GM23338 (cell line): ENCODE measurements at regions not wholly inside any gene's neighbourhood (a gene's known extent, or its start where the extent isn't known, plus 50 kb on each side); places are given as distances from the start of the nearest gene placed in this dataset.
A peak's percentile ranks its signal among the peaks of the same experiment; 100 is the strongest.
"Not testable (repeated sequence)": the region's sequence is repeated elsewhere in the genome, so short reads cannot be mapped to it uniquely, and the experiment has no call there.

Source experiments
- ATAC-seq: fragments of 200-7000 bp; cut with Tn5 transposase; 3 replicates; pipeline ENCODE4 v1.9.1; 2020
- DNase-seq: peaks from one replicate; pipeline ENCODE4 v3.0.0-alpha.2; 2015; ENCODE audit warnings: low spot score
- H2AFZ ChIP-seq: fragments of 200-600 bp; sonication (generic); 2 replicates; pipeline ENCODE4 v1.8.0; 2016; ENCODE audit warnings: antibody characterized with exemption, mild to moderate bottlenecking, moderate library complexity
- H3F3A ChIP-seq: fragments of 200-600 bp; sonication (generic); replicated peaks from 2 replicates; pipeline ENCODE4 v1.8.0; 2017; ENCODE audit warnings: antibody characterized with exemption, mixed run types, low read depth
- H3K27ac ChIP-seq: fragments of 200-600 bp; sonication (generic); 2 replicates; pipeline ENCODE4 v1.6.1; 2016; ENCODE audit warnings: low read depth
- H3K27me3 ChIP-seq: fragments of 200-600 bp; sonication (generic); 2 replicates; pipeline ENCODE4 v1.8.0; 2016; ENCODE audit warnings: mild to moderate bottlenecking, mixed run types, moderate library complexity; ENCODE audit not compliant: insufficient read depth
- H3K36me3 ChIP-seq: fragments of 200-600 bp; sonication (generic); 2 replicates; pipeline ENCODE4 v1.8.0; 2016; ENCODE audit warnings: mild to moderate bottlenecking; ENCODE audit not compliant: insufficient read depth
- H3K4me1 ChIP-seq: fragments of 200-600 bp; sonication (generic); 2 replicates; pipeline ENCODE4 v1.8.0; 2016; ENCODE audit warnings: mild to moderate bottlenecking, moderate library complexity; ENCODE audit not compliant: insufficient read depth
- H3K4me2 ChIP-seq: fragments of 200-600 bp; sonication (generic); 2 replicates; pipeline ENCODE4 v1.7.1; 2017; ENCODE audit warnings: mixed run types
- H3K4me3 ChIP-seq: fragments of 200-600 bp; sonication (generic); 2 replicates; pipeline ENCODE4 v1.6.1; 2016; ENCODE audit warnings: mixed run types
- H3K79me2 ChIP-seq: fragments of 200-600 bp; sonication (generic); replicated peaks from 2 replicates; pipeline ENCODE4 v1.8.0; 2017; ENCODE audit warnings: mild to moderate bottlenecking; ENCODE audit not compliant: insufficient read depth
- H3K9me2 ChIP-seq: fragments of 200-600 bp; sonication (generic); 2 replicates; pipeline ENCODE4 v1.8.0; 2017; ENCODE audit not compliant: insufficient read depth
- H4K20me1 ChIP-seq: fragments of 200-600 bp; sonication (generic); replicated peaks from 2 replicates; pipeline ENCODE4 v1.8.0; 2017; ENCODE audit warnings: mild to moderate bottlenecking; ENCODE audit not compliant: insufficient read depth
- H3K27ac Mint-ChIP-seq: 2 replicates; pipeline ENCODE4 v1.8.0; 2020; ENCODE audit warnings: inconsistent platforms, mild to moderate bottlenecking, moderate library complexity, mixed read lengths
- H3K27me3 Mint-ChIP-seq: 3 replicates; pipeline ENCODE4 v1.8.0; 2022; ENCODE audit warnings: low read depth, mild to moderate bottlenecking, moderate library complexity, mixed read lengths, inconsistent platforms; ENCODE audit not compliant: insufficient read depth, poor library complexity
- H3K36me3 Mint-ChIP-seq: 3 replicates; pipeline ENCODE4 v1.8.0; 2021; ENCODE audit warnings: low read depth, mild to moderate bottlenecking, inconsistent platforms, moderate library complexity, mixed read lengths
- H3K4me1 Mint-ChIP-seq: 3 replicates; pipeline ENCODE4 v1.8.0; 2020; ENCODE audit warnings: mild to moderate bottlenecking, inconsistent platforms, mixed read lengths
- H3K4me3 Mint-ChIP-seq: 3 replicates; pipeline ENCODE4 v1.8.0; 2021; ENCODE audit warnings: moderate library complexity, mild to moderate bottlenecking, inconsistent platforms, mixed read lengths
- H3K9me3 Mint-ChIP-seq: 3 replicates; pipeline ENCODE4 v1.8.0; 2020; ENCODE audit warnings: moderate library complexity, mild to moderate bottlenecking, inconsistent platforms, mixed read lengths

DNA sequence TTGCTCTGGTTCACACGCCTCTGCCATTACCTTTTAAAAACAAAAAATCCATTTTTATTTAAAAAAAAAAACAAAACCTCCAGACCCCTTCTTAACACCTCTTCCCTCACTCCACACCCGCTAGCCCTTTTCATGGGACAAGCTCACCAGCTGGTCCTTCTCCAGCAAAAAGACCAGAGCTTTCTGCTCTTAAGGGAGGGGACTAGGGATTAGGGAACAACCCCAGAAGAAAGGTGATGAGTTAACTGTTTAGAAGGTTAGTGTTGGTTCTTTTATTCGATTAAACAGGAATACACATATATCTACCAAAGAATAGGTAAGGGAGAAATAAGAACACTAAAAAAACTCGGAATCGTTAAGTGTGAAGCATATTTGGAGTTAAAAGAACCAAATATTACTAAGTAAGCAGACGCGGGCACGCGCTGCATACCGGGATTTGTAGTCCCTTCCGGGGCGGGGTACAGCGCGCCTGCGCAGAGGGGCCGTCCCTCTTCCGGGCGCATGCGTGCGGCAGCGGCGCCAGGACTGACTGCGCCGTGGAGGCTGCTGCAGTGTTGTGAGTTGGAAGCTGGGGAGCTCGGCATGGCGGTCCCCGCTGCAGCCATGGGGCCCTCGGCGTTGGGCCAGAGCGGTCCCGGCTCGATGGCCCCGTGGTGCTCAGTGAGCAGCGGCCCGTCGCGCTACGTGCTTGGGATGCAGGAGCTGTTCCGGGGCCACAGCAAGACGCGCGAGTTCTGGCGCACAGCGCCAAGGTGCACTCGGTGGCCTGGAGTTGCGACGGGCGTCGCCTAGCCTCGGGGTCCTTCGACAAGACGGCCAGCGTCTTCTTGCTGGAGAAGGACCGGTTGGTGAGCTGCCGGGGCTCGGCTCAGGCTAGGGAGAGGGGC is 92.6 kb upstream of the FAM153A start:
- H3K27ac ChIP-seq, H3K9me3 Mint-ChIP-seq, H3K27ac Mint-ChIP-seq, H3K4me3 Mint-ChIP-seq, H3K4me2 ChIP-seq, H3K4me1 Mint-ChIP-seq, H3K79me2 ChIP-seq, H3F3A ChIP-seq, H3K4me1 ChIP-seq, DNase-seq, H3K36me3 ChIP-seq, H2AFZ ChIP-seq, H3K36me3 Mint-ChIP-seq, H3K27me3 ChIP-seq, H4K20me1 ChIP-seq, H3K27me3 Mint-ChIP-seq, H3K9me2 ChIP-seq: not testable (repeated sequence)
- peak overlapping the region; percentile 45; the same call in 1 of the 2 replicates for H3K4me3 ChIP-seq
- ATAC-seq = peak; percentile 93

DNA sequence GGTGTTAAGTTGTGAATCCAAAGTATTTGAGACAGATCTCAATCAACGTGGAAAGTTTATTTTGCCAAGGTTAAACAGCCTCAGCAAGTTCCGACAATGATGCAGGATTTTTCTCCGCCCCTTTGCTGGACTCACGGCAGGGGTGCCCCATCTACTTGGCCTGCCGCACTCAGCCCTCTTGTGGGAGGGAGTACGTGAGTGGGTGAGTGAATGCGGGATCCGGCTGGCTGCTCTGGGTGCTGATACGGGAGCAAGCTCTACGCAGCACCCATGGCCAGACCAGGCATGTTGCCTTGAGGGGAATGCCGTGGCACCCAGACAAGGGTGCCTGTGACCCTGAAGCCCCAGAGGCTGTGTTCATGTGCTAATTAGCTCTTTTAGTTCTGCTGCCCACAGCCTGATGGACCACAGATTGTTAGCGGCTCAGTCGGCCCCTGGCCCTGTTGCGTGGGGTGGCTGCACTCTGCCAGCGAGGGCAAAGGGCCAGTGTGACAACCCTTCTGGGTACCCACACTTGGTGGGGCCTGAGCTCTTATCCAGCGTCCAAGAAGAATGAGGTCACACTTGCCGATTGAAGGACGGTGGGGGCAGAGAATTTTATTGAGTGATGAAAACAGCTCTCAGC is 81.2 kb upstream of the FAM153A start:
- H3K9me3 Mint-ChIP-seq, H4K20me1 ChIP-seq, H3K4me1 ChIP-seq, H3K4me2 ChIP-seq, H3K36me3 ChIP-seq, DNase-seq, H3K27me3 Mint-ChIP-seq, H3K9me2 ChIP-seq, H3K36me3 Mint-ChIP-seq, H2AFZ ChIP-seq, H3K4me1 Mint-ChIP-seq, H3K79me2 ChIP-seq, H3F3A ChIP-seq, H3K4me3 ChIP-seq, H3K27ac Mint-ChIP-seq, H3K27me3 ChIP-seq, H3K27ac ChIP-seq, H3K4me3 Mint-ChIP-seq: not testable (repeated sequence)
- peak; percentile 78 for ATAC-seq

DNA sequence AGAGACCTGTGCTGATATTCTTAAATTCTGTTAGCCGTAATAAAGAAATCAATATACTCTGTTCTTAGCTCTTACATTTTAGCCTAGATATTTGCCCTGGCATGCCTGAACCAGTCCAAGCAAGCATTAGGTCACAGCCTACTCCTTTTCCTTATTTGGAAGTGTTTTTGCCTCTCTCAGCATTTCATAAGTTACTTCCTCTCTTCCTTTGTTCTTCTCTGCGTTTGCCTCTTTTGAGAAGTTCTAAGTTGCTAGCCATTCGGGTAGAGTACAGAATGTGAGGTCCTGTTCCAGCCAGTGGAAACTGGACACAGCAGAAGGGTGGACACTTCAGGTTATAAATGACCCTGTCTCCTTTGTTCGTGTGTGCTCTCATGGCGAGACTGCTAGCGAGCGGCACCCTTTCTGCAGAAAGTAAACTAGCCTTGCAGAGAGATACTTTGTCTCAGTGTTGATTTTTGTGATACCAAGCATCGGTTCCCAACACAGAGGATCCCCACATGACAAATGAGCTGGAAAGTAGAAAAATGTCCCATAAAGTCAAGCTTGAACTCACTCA is 75.0 kb upstream of the FAM153A start:
- H4K20me1 ChIP-seq, H3K27me3 ChIP-seq, DNase-seq, H3K36me3 Mint-ChIP-seq, H3K27ac ChIP-seq, H3K4me1 ChIP-seq, H3K4me3 ChIP-seq, H3K4me2 ChIP-seq, H2AFZ ChIP-seq, H3F3A ChIP-seq, H3K27me3 Mint-ChIP-seq, ATAC-seq, H3K36me3 ChIP-seq, H3K4me3 Mint-ChIP-seq, H3K4me1 Mint-ChIP-seq, H3K79me2 ChIP-seq, H3K27ac Mint-ChIP-seq, H3K9me2 ChIP-seq: not testable (repeated sequence)
- peaks cover 10% of the 10 kb centered on the region; the same call in 2 of the 3 replicates for H3K9me3 Mint-ChIP-seq

DNA sequence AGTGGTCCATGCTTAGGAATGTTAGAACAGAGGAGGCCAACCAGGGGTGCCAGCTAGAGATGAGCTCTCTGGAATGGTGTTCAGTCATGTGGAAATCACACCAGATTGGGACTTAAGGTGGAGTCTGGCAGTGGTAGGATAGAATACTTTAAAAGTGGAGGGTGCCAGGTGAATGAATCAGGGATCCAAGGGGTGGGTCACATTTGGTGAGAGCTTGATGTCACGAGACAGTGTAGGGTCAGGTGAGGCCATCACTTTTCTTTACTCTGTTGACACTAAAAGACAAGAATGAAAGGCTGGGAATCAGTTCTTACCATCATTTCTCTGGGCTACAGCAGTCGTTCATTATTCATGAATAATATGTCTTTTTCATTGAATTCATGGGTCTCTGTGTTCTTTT is 73.8 kb upstream of the FAM153A start:
- not testable (repeated sequence) for H3K27ac ChIP-seq, H3K36me3 ChIP-seq, H3K4me1 Mint-ChIP-seq, H3K4me1 ChIP-seq, H3K79me2 ChIP-seq, H3K4me3 Mint-ChIP-seq, ATAC-seq, H3K27me3 Mint-ChIP-seq, H2AFZ ChIP-seq, H3K4me2 ChIP-seq, H3K9me2 ChIP-seq, H3K4me3 ChIP-seq, DNase-seq, H3K36me3 Mint-ChIP-seq, H3F3A ChIP-seq, H3K27ac Mint-ChIP-seq, H4K20me1 ChIP-seq, H3K27me3 ChIP-seq
- H3K9me3 Mint-ChIP-seq = peaks cover 10% of the 10 kb centered on the region; the same call in 2 of the 3 replicates

DNA sequence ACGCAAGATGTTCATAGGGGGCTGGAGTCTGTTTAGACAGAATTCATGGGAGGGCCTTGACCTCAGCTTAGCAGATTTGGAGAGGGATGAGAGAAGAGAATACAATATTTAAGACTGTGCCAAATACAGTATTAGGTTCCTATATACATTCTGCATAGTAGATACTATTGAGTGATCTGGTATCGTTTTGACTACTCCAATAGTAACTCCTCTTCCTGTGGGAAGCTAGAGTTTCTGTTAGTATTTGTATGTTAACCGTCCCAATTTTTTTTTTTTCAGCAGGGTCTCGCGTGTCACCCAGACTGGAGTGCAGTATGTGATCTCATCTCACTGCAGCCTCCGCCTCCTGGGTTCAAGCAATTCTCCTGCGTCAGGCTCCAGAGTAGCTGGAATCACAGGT is 65.2 kb upstream of the FAM153A start:
- H3F3A ChIP-seq, H3K4me2 ChIP-seq, H2AFZ ChIP-seq, H3K4me1 ChIP-seq, H3K27me3 Mint-ChIP-seq, DNase-seq, H3K9me3 Mint-ChIP-seq, H3K27ac Mint-ChIP-seq, H3K4me3 ChIP-seq, H3K36me3 Mint-ChIP-seq, H3K9me2 ChIP-seq, H4K20me1 ChIP-seq, H3K79me2 ChIP-seq, H3K27me3 ChIP-seq, H3K4me3 Mint-ChIP-seq, H3K27ac ChIP-seq, H3K4me1 Mint-ChIP-seq, ATAC-seq, H3K36me3 ChIP-seq: not testable (repeated sequence)

DNA sequence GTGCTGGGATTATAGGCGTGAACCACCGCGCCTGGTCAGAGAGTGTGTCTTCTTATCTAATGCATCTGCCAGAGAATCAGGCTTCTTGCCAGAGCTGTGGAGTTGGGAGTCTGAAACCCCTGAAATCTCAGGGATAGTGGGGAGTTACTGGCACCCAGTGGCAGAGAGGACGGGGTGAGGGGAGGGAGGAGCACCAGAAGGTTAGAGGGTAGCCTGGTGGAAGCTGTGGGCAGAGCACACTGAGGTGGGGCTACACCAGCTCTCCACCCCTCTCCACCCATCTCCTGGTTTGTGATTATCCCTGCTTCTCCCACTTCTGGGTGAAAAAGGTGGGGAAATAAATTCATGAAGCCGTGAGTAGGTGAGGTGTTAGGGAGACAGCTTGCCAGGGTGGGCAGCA is 63.9 kb upstream of the FAM153A start:
- H3K4me1 Mint-ChIP-seq, H3K27me3 Mint-ChIP-seq, H4K20me1 ChIP-seq, H3K36me3 ChIP-seq, H3K36me3 Mint-ChIP-seq, H3F3A ChIP-seq, H3K4me3 ChIP-seq, H3K79me2 ChIP-seq, H3K4me1 ChIP-seq, H3K27ac Mint-ChIP-seq, H3K9me2 ChIP-seq, H3K9me3 Mint-ChIP-seq, H3K27ac ChIP-seq, H3K4me3 Mint-ChIP-seq, H2AFZ ChIP-seq, H3K4me2 ChIP-seq, DNase-seq, H3K27me3 ChIP-seq: not testable (repeated sequence)
- peak; percentile 90 for ATAC-seq
